A549 (cell line): ENCODE measurements at regions not wholly inside any gene's neighbourhood (a gene's known extent, or its start where the extent isn't known, plus 50 kb on each side); places are given as distances from the start of the nearest gene placed in this dataset.

Source experiments
- ATAC-seq, 2 experiments: fragments of 200-7000 bp in 1 of 2; fragments of >200 bp in 1 of 2; cut with Nextera tagmentation in 1 of 2; cut with Tn5 transposase in 1 of 2; 3 replicates each; pipeline versions ENCODE4 v1.8.0 to v1.9.1; 2018 to 2020; ENCODE audit warnings: mild to moderate bottlenecking in 1 of 2, moderate library complexity in 1 of 2
- CTCF ChIA-PET: fragments of 300-600 bp; sonication (Branson Sonifier 250); formaldehyde crosslinking; extraction: SDS; loops from one replicate; lab custom pipeline; 2021; ENCODE audit warnings: antibody characterized with exemption, inconsistent platforms; lab: Yijun Ruan, JAX
- POLR2A ChIA-PET: fragments of 350-600 bp; formaldehyde crosslinking; extraction: SDS; loops from one replicate; lab custom pipeline; 2021; ENCODE audit warnings: antibody characterized with exemption, inconsistent platforms; lab: Yijun Ruan, JAX
- DNase-seq, 2 experiments: peaks; one replicate each; pipeline versions ENCODE4 v3.0.0 to v3.0.0-alpha.2; 2011 to 2016; ENCODE audit warnings: low read depth in 1 of 2, low spot score in 1 of 2
- FAIRE-seq: peaks from 2 replicates; lab custom pipeline; 2011; peaks lifted over from hg19 to GRCh38; lab: Jason Lieb, UNC
- H3K27ac ChIP-seq, 2 experiments: fragments of >200 bp; sonication (Bioruptor Twin); formaldehyde crosslinking; 3 replicates each; pipeline ENCODE4 v1.5.1; 2016 to 2017
- H3K4me1 ChIP-seq: fragments of >200 bp; sonication (Bioruptor Twin); formaldehyde crosslinking; 3 replicates; pipeline ENCODE4 v1.6.1; 2016
- H3K4me2 ChIP-seq: fragments of >200 bp; sonication (Bioruptor Twin); formaldehyde crosslinking; 3 replicates; pipeline ENCODE4 v1.6.1; 2016
- H3K4me3 ChIP-seq: fragments of >200 bp; sonication (Bioruptor Twin); formaldehyde crosslinking; 3 replicates; pipeline ENCODE4 v1.5.1; 2016
- H3K9me3 ChIP-seq: fragments of >200 bp; sonication (Bioruptor Twin); formaldehyde crosslinking; 3 replicates; pipeline ENCODE4 v1.6.1; 2016
- BCL3 ChIP-seq: fragments of >200 bp; sonication (Bioruptor Twin); formaldehyde crosslinking; IDR thresholded peaks from 3 replicates; pipeline ENCODE4 v1.6.1; 2016
- CHD2 ChIP-seq: fragments of 150-350 bp; IDR thresholded peaks from 2 replicates; pipeline ENCODE4 v1.6.1; 2014; ENCODE audit warnings: low read length; ENCODE audit not compliant: partially characterized antibody
- CHD4 ChIP-seq: fragments of 200-600 bp; sonication (generic); IDR thresholded peaks from 2 replicates; pipeline ENCODE4 v1.6.1; 2016; ENCODE audit warnings: antibody characterized with exemption, mild to moderate bottlenecking, borderline replicate concordance
- CTCF ChIP-seq: fragments of >200 bp; sonication (Bioruptor Twin); formaldehyde crosslinking; IDR thresholded peaks from 3 replicates; pipeline ENCODE4 v1.5.1; 2016
- E2F6 ChIP-seq: IDR thresholded peaks from 2 replicates; pipeline ENCODE4 v1.6.1; 2012; ENCODE audit warnings: low read depth, borderline replicate concordance
- EHF ChIP-seq: fragments of 250-450 bp; sonication (Bioruptor Pico); IDR thresholded peaks from 2 replicates; pipeline ENCODE4 v1.5.0; 2020; ENCODE audit warnings: mild to moderate bottlenecking
- FOSB ChIP-seq: fragments of 250-450 bp; sonication (Bioruptor Pico); IDR thresholded peaks from 2 replicates; pipeline ENCODE4 v1.5.0; 2020; ENCODE audit warnings: mild to moderate bottlenecking, moderate library complexity
- FOSL2 ChIP-seq, 2 experiments: fragments of 450-650 bp in 1 of 2; fragments of >200 bp in 1 of 2; sonication (Bioruptor Twin) in 1 of 2; formaldehyde crosslinking; IDR thresholded peaks; 2 replicates each; pipeline versions ENCODE4 v1.5.0 to v1.6.1; 2016 to 2020; ENCODE audit warnings: mild to moderate bottlenecking in 1 of 2, moderate library complexity in 1 of 2
- HDAC2 ChIP-seq: fragments of 200-600 bp; sonication (generic); IDR thresholded peaks from 2 replicates; pipeline ENCODE4 v1.6.1; 2016
- HMGXB4 ChIP-seq: fragments of 250-450 bp; sonication (Bioruptor Pico); IDR thresholded peaks from 2 replicates; pipeline ENCODE4 v1.5.0; 2021; ENCODE audit warnings: mild to moderate bottlenecking, moderate library complexity, borderline replicate concordance
- HOXA7 ChIP-seq: fragments of 250-450 bp; sonication (Bioruptor Pico); IDR thresholded peaks from 2 replicates; pipeline ENCODE4 v1.5.0; 2020; ENCODE audit warnings: mild to moderate bottlenecking, moderate library complexity
- JUNB ChIP-seq: fragments of >200 bp; sonication (Bioruptor Twin); formaldehyde crosslinking; IDR thresholded peaks from 2 replicates; pipeline ENCODE4 v1.6.1; 2016
- KDM1A ChIP-seq: fragments of 200-600 bp; sonication (generic); IDR thresholded peaks from 2 replicates; pipeline ENCODE4 v1.6.1; 2016; ENCODE audit warnings: low read depth, mild to moderate bottlenecking
- MAX ChIP-seq: IDR thresholded peaks from 2 replicates; pipeline ENCODE4 v1.6.1; 2012
- MAZ ChIP-seq: fragments of 150-350 bp; IDR thresholded peaks from 2 replicates; pipeline ENCODE4 v1.6.1; 2014; ENCODE audit warnings: antibody characterized with exemption, low read depth, low read length, borderline replicate concordance
- MYC ChIP-seq: IDR thresholded peaks from 2 replicates; pipeline ENCODE4 v1.6.1; 2012; ENCODE audit warnings: mild to moderate bottlenecking, inconsistent platforms, low read length, improper control_type of control experiment, borderline replicate concordance
- NFE2L2 ChIP-seq: fragments of 150-350 bp; conservative IDR thresholded peaks from 2 replicates; pipeline ENCODE4 v1.6.1; 2014; ENCODE audit warnings: low read length
- PHF8 ChIP-seq: fragments of 200-600 bp; sonication (generic); IDR thresholded peaks from 2 replicates; pipeline ENCODE4 v1.6.1; 2016; ENCODE audit warnings: low read depth, mild to moderate bottlenecking, antibody characterized with exemption, moderate library complexity, borderline replicate concordance
- POLR2AphosphoS2 ChIP-seq: conservative IDR thresholded peaks from 2 replicates; pipeline ENCODE4 v1.6.1; 2012; ENCODE audit warnings: low read length, improper control_type of control experiment, inconsistent platforms
- RAD21 ChIP-seq, 2 experiments: fragments of >200 bp in 1 of 2; sonication (Bioruptor Twin) in 1 of 2; formaldehyde crosslinking in 1 of 2; IDR thresholded peaks in 1 of 2; conservative IDR thresholded peaks in 1 of 2; 2 replicates in 1 of 2; 3 replicates in 1 of 2; pipeline ENCODE4 v1.6.1; 2012 to 2018; ENCODE audit warnings: inconsistent platforms in 1 of 2
- RCOR1 ChIP-seq: fragments of 150-350 bp; IDR thresholded peaks from 2 replicates; pipeline ENCODE4 v1.6.1; 2014; ENCODE audit warnings: antibody characterized with exemption, low read length, low read depth
- RNF2 ChIP-seq: fragments of 200-600 bp; sonication (generic); IDR thresholded peaks from 2 replicates; pipeline ENCODE4 v1.6.1; 2016; ENCODE audit warnings: low read depth, mild to moderate bottlenecking, antibody characterized with exemption, moderate library complexity, borderline replicate concordance
- SMC3 ChIP-seq: fragments of >200 bp; sonication (Bioruptor Twin); formaldehyde crosslinking; IDR thresholded peaks from 3 replicates; pipeline ENCODE4 v1.6.1; 2018; ENCODE audit warnings: inconsistent platforms
- USF2 ChIP-seq: fragments of 450-650 bp; IDR thresholded peaks from 2 replicates; pipeline ENCODE4 v1.6.1; 2014; ENCODE audit warnings: antibody characterized with exemption
- ZSCAN20 ChIP-seq: fragments of 250-450 bp; sonication (Bioruptor Pico); IDR thresholded peaks from 2 replicates; pipeline ENCODE4 v1.8.0; 2022; ENCODE audit warnings: mild to moderate bottlenecking, moderate library complexity
- WGBS: methylation state at CpG from one replicate; pipeline ENCODE4 v1.1.6; 2017; ENCODE audit errors: missing lambda C conversion rate; 5-methylcytosine and 5-hydroxymethylcytosine counted together

GRCh38 chr12:91899056-91899455 is 246.6 kb downstream of the BTG1 start:
- POLR2A ChIA-PET: no interaction called here
- CTCF ChIA-PET: interaction anchor here (0.9 kb wide), 1 partner anchor 517 kb away, joined by 4 read pairs; no protein-coding TSS in a partner anchor

GRCh38 chr12:91897025-91897515 is 248.6 kb downstream of the BTG1 start:
- Histone ChIP-seq H3K4me3 (no peak overlapping the region), H3K9me3 (no peaks in the 10 kb centered on the region), H3K27ac (no peak overlapping the region), H3K4me2 (no peak overlapping the region), H3K4me1 (peaks cover 6% of the 10 kb centered on the region; the same call in 1 of the 3 replicates)
- ChIA-PET POLR2A (no interaction called here), CTCF (no interaction called here)
- ATAC-seq (no peak), DNase-seq (no peak), FAIRE-seq (no peak)
- TF ChIP-seq CHD4: no peak
- no peak for TF ChIP-seq E2F6
- TF ChIP-seq POLR2AphosphoS2: no peak
- TF ChIP-seq CTCF: no peak
- TF ChIP-seq RNF2: no peak
- no peak for TF ChIP-seq USF2
- TF ChIP-seq HOXA7 (CRISPR knock-in tag): no peak
- TF ChIP-seq MAZ: no peak
- no peak for TF ChIP-seq KDM1A
- TF ChIP-seq HMGXB4 (CRISPR knock-in tag): no peak
- TF ChIP-seq RCOR1: no peak
- TF ChIP-seq MAX: no peak
- WGBS: 81% methylated on average over 5 of the region's 5 CpGs

More at GRCh38 chr12:91899056-91899455, 246.6 kb downstream of the BTG1 start:
- DNase-seq: no peak
- no peak for ATAC-seq
- 4% methylated on average over 1 of the region's 1 CpG for WGBS
- no peaks in the 10 kb centered on the region; the same call in 2 of the 3 replicates for H3K9me3 ChIP-seq
- H3K4me2 ChIP-seq: no peak overlapping the region
- no peak overlapping the region for H3K27ac ChIP-seq
- FAIRE-seq: no peak
- H3K4me1 ChIP-seq: no peaks in the 10 kb centered on the region
- TF ChIP-seq KDM1A (no peak), CHD2 (no peak), EHF (CRISPR knock-in tag) (no peak), FOSL2 (IDR thresholded peaks at IDR 0.05) (no peak), FOSL2 (CRISPR knock-in tag; IDR thresholded peaks at IDR 0.05) (no peak), MYC (no peak), BCL3 (no peak), POLR2AphosphoS2 (no peak), RAD21 (conservative IDR thresholded peaks at IDR 0.05 in 1 of 2, IDR thresholded peaks at IDR 0.05 in 1 of 2) (no peak), HDAC2 (no peak), ZSCAN20 (no peak), PHF8 (no peak), CHD4 (no peak), FOSB (CRISPR knock-in tag) (no peak), JUNB (no peak), HOXA7 (CRISPR knock-in tag) (no peak), NFE2L2 (no peak), SMC3 (no peak), HMGXB4 (CRISPR knock-in tag) (no peak)
- H3K4me3 ChIP-seq: no peak overlapping the region
